GM11168 (cell line): ENCODE measurements at regions not wholly inside any gene's neighbourhood (a gene's known extent, or its start where the extent isn't known, plus 50 kb on each side); places are given as distances from the start of the nearest gene placed in this dataset.

Experiments
- in situ Hi-C: fragments of 300-500 bp; cut with MboI; formaldehyde crosslinking; loops from one replicate; pipeline ENCODE4 v1.12.0; 2022; ENCODE audit warnings: low sequenced_read_pairs; ENCODE audit not compliant: unreplicated experiment

- in situ Hi-C loops = no loop called here
Measured at GRCh38 chr3:14284694-14285547, 106.3 kb downstream of the LSM3 start.

GRCh38 chr3:14285548-14285925, 106.9 kb downstream of the LSM3 start:
- in situ Hi-C loops = no loop called here

- in situ Hi-C loops = no loop called here
Measured at GRCh38 chr3:14286887-14287500, 108.4 kb downstream of the LSM3 start.

GRCh38 chr3:14288177-14288788, 109.7 kb downstream of the LSM3 start:
- in situ Hi-C loops = no loop called here

GRCh38 chr3:14288833-14289451, 110.3 kb downstream of the LSM3 start:
- in situ Hi-C loops = no loop called here

- in situ Hi-C loops = no loop called here
Measured at GRCh38 chr3:14289590-14290461, 111.2 kb downstream of the LSM3 start.

- in situ Hi-C loops = no loop called here
Measured at GRCh38 chr3:14290631-14291385, 111.6 kb upstream of the SLC6A6 start.

GRCh38 chr3:14295037-14295436, 107.4 kb upstream of the SLC6A6 start:
- in situ Hi-C loops = no loop called here

GRCh38 chr3:14295801-14296200, 106.6 kb upstream of the SLC6A6 start:
- in situ Hi-C loops = no loop called here

GRCh38 chr3:14297305-14297704, 105.1 kb upstream of the SLC6A6 start:
- in situ Hi-C loops = no loop called here

GRCh38 chr3:14297784-14298236, 104.6 kb upstream of the SLC6A6 start:
- in situ Hi-C loops = no loop called here

- in situ Hi-C loops = no loop called here
Measured at GRCh38 chr3:14298442-14298841, 104.0 kb upstream of the SLC6A6 start.

- in situ Hi-C loops = no loop called here
Measured at GRCh38 chr3:14298991-14299555, 103.3 kb upstream of the SLC6A6 start.

- in situ Hi-C loops = no loop called here
Measured at GRCh38 chr3:14299767-14300166, 102.6 kb upstream of the SLC6A6 start.

- in situ Hi-C loops = no loop called here
Measured at GRCh38 chr3:14300721-14301399, 101.5 kb upstream of the SLC6A6 start.

- in situ Hi-C loops = no loop called here
Measured at GRCh38 chr3:14301558-14301957, 100.8 kb upstream of the SLC6A6 start.

- in situ Hi-C loops = no loop called here
Measured at GRCh38 chr3:14303336-14304100, 98.9 kb upstream of the SLC6A6 start.
